ENCODE measurements at regions not wholly inside any gene's neighbourhood (a gene's known extent, or its start where the extent isn't known, plus 50 kb on each side); places are given as distances from the start of the nearest gene placed in this dataset.

- TF ChIP-seq CTCF (IDR thresholded peaks at IDR 0.05 in 2 of 3, conservative IDR thresholded peaks at IDR 0.05 in 1 of 3; ENCODE audit: control insufficient read depth in 2 of 3, extremely low read depth in 1 of 3, insufficient read depth in 1 of 3, low read depth in 3 of 3, low read length in 3 of 3) (no peak), ETV6 (conservative IDR thresholded peaks at IDR 0.05 in 1 of 2, IDR thresholded peaks at IDR 0.05 in 1 of 2; ENCODE audit: borderline replicate concordance in 1 of 2, low read depth in 1 of 2) (no peak), PRDM15 (CRISPR knock-in tag; IDR thresholded peaks at IDR 0.05) (no peak), CEBPB (IDR thresholded peaks at IDR 0.05; ENCODE audit: borderline replicate concordance in 1 of 2, low read depth in 2 of 2, low read length in 2 of 2) (no peak), CREM (IDR thresholded peaks at IDR 0.05; ENCODE audit: low read depth) (no peak), MAX (IDR thresholded peaks at IDR 0.05; ENCODE audit: low read depth, low read length) (no peak), EP300 (IDR thresholded peaks at IDR 0.05; ENCODE audit: borderline replicate concordance in 1 of 2, control insufficient read depth in 1 of 2, low read depth in 2 of 2, low read length in 2 of 2) (no peak), ATF3 (IDR thresholded peaks at IDR 0.05; ENCODE audit: borderline replicate concordance, extremely low read depth, low read depth, low read length) (no peak), NRF1 (conservative IDR thresholded peaks at IDR 0.05; ENCODE audit: low read depth, low read length) (no peak), FOXM1 (IDR thresholded peaks at IDR 0.05; ENCODE audit: low read depth, low read length) (no peak)
- TF ChIP-seq, protein P1, sequence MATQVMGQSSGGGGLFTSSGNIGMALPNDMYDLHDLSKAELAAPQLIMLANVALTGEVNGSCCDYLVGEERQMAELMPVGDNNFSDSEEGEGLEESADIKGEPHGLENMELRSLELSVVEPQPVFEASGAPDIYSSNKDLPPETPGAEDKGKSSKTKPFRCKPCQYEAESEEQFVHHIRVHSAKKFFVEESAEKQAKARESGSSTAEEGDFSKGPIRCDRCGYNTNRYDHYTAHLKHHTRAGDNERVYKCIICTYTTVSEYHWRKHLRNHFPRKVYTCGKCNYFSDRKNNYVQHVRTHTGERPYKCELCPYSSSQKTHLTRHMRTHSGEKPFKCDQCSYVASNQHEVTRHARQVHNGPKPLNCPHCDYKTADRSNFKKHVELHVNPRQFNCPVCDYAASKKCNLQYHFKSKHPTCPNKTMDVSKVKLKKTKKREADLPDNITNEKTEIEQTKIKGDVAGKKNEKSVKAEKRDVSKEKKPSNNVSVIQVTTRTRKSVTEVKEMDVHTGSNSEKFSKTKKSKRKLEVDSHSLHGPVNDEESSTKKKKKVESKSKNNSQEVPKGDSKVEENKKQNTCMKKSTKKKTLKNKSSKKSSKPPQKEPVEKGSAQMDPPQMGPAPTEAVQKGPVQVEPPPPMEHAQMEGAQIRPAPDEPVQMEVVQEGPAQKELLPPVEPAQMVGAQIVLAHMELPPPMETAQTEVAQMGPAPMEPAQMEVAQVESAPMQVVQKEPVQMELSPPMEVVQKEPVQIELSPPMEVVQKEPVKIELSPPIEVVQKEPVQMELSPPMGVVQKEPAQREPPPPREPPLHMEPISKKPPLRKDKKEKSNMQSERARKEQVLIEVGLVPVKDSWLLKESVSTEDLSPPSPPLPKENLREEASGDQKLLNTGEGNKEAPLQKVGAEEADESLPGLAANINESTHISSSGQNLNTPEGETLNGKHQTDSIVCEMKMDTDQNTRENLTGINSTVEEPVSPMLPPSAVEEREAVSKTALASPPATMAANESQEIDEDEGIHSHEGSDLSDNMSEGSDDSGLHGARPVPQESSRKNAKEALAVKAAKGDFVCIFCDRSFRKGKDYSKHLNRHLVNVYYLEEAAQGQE (IDR thresholded peaks at IDR 0.05; ENCODE audit: low read depth, low read length), result no peak
These were observed 137.6 kb downstream of the RAMP3 start for GRCh38 chr7:45295222-45295621.

Data from GM12878 (cell line).